Tibial artery (tissue), 4 donors: ENCODE measurements at regions not wholly inside any gene's neighbourhood (a gene's known extent, or its start where the extent isn't known, plus 50 kb on each side); places are given as distances from the start of the nearest gene placed in this dataset.

Source experiments
- DNase-seq, 2 donors: peaks; one replicate each; pipeline ENCODE4 v3.0.0-alpha.2; 2019
- H3K27ac ChIP-seq, 2 donors: fragments of 200-600 bp; sonication (generic) in 1 of 2; 1 replicate in 1 of 2; 2 replicates in 1 of 2; pipeline ENCODE4 v1.5.1; 2018 to 2019; ENCODE audit warnings: mild to moderate bottlenecking in 1 of 2
- H3K27me3 ChIP-seq, 2 donors: fragments of 200-600 bp; sonication (generic) in 1 of 2; one replicate each; pipeline versions ENCODE4 v1.5.1 to v1.6.0; 2016 to 2019
- H3K36me3 ChIP-seq, 3 donors: fragments of 200-600 bp; sonication (generic) in 2 of 3; one replicate each; pipeline ENCODE4 v1.5.1; 2016 to 2019; ENCODE audit warnings: mild to moderate bottlenecking in 2 of 3
- H3K4me1 ChIP-seq, 4 donors: fragments of 200-600 bp; sonication (generic) in 2 of 4; 1 replicate in 3 of 4; 2 replicates in 1 of 4; pipeline ENCODE4 v1.5.1; 2016 to 2019
- H3K4me3 ChIP-seq, 2 donors: fragments of 200-600 bp; sonication (generic) in 1 of 2; 1 replicate in 1 of 2; 2 replicates in 1 of 2; pipeline ENCODE4 v1.5.1; 2018 to 2019; ENCODE audit warnings: mild to moderate bottlenecking in 2 of 2
- H3K9me3 ChIP-seq, 3 donors: fragments of 200-600 bp; sonication (generic) in 1 of 3; one replicate each; pipeline ENCODE4 v1.5.1; 2016 to 2019
- CTCF ChIP-seq, 2 experiments: fragments of 200-600 bp in 1 of 2; fragments of 450-650 bp in 1 of 2; IDR thresholded peaks; one replicate each; pipeline ENCODE4 v1.5.1; 2017 to 2019; ENCODE audit warnings: antibody characterized with exemption in 2 of 2, mild to moderate bottlenecking in 1 of 2, moderate library complexity in 1 of 2
- intact Hi-C: fragments of 100-400 bp; cut with DNase I; formaldehyde crosslinking; loops from one replicate; pipeline ENCODE4 v1.15.0; 2023; ENCODE audit warnings: low total_unique reads

GRCh38 chr5:118687661-118688621 is 300.4 kb downstream of the DTWD2 start:
- H3K4me1 ChIP-seq, result no peaks in the 10 kb centered on the region
- no peaks in the 10 kb centered on the region for H3K36me3 ChIP-seq
- TF ChIP-seq CTCF (IDR thresholded peaks at IDR 0.05), result no peak
- H3K27ac ChIP-seq, result no peak overlapping the region
- H3K4me3 ChIP-seq, result no peak overlapping the region
- no peak for DNase-seq
- intact Hi-C loops, result no loop called here
- H3K9me3 ChIP-seq, result no peaks in the 10 kb centered on the region
- no peaks in the 10 kb centered on the region for H3K27me3 ChIP-seq

- Histone ChIP-seq H3K4me1 (no peaks in the 10 kb centered on the region), H3K9me3 (no peaks in the 10 kb centered on the region), H3K27ac (no peak overlapping the region), H3K4me3 (no peak overlapping the region), H3K36me3 (no peaks in the 10 kb centered on the region), H3K27me3 (no peaks in the 10 kb centered on the region)
- TF ChIP-seq CTCF (IDR thresholded peaks at IDR 0.05), result no peak
- intact Hi-C loops, result no loop called here
- DNase-seq, result no peak
Measured at GRCh38 chr5:118687100-118687499, 301.2 kb downstream of the DTWD2 start.

- no peak for DNase-seq
- Histone ChIP-seq H3K4me1 (no peaks in the 10 kb centered on the region), H3K27ac (no peak overlapping the region), H3K36me3 (no peaks in the 10 kb centered on the region), H3K27me3 (no peaks in the 10 kb centered on the region), H3K4me3 (no peak overlapping the region), H3K9me3 (no peaks in the 10 kb centered on the region)
- intact Hi-C loops, result no loop called here
- no peak for TF ChIP-seq CTCF (IDR thresholded peaks at IDR 0.05)
Measured at GRCh38 chr5:118681655-118682054, 306.7 kb downstream of the DTWD2 start.

- Histone ChIP-seq H3K36me3 (no peaks in the 10 kb centered on the region), H3K4me1 (no peaks in the 10 kb centered on the region), H3K9me3 (no peaks in the 10 kb centered on the region), H3K4me3 (no peak overlapping the region), H3K27me3 (no peaks in the 10 kb centered on the region), H3K27ac (no peak overlapping the region)
- no peak for TF ChIP-seq CTCF (IDR thresholded peaks at IDR 0.05)
- no peak for DNase-seq
- intact Hi-C loops, result no loop called here
Measured at GRCh38 chr5:118679264-118679940, 308.9 kb downstream of the DTWD2 start.

GRCh38 chr5:118678746-118679145 is 309.6 kb downstream of the DTWD2 start:
- Histone ChIP-seq H3K27ac (no peak overlapping the region), H3K4me1 (no peaks in the 10 kb centered on the region), H3K9me3 (peaks cover 0 to 3% (median 3%) of the 10 kb centered on the region in 3 donors), H3K36me3 (no peaks in the 10 kb centered on the region), H3K27me3 (no peaks in the 10 kb centered on the region), H3K4me3 (no peak overlapping the region)
- no peak for TF ChIP-seq CTCF (IDR thresholded peaks at IDR 0.05)
- DNase-seq, result no peak
- intact Hi-C loops, result no loop called here
